Neural progenitor cell (in vitro differentiated cells): ENCODE measurements at regions not wholly inside any gene's neighbourhood (a gene's known extent, or its start where the extent isn't known, plus 50 kb on each side); places are given as distances from the start of the nearest gene placed in this dataset.

Experiments used
- CTCF ChIP-seq: fragments of 200-600 bp; sonication (generic); IDR thresholded peaks from 2 replicates; pipeline ENCODE4 v1.5.1; 2017; ENCODE audit warnings: antibody characterized with exemption, mild to moderate bottlenecking
- EZH2phosphoT487 ChIP-seq: fragments of 200-600 bp; sonication (generic); IDR thresholded peaks from 2 replicates; pipeline ENCODE4 v1.6.1; 2017; ENCODE audit warnings: antibody characterized with exemption

DNA sequence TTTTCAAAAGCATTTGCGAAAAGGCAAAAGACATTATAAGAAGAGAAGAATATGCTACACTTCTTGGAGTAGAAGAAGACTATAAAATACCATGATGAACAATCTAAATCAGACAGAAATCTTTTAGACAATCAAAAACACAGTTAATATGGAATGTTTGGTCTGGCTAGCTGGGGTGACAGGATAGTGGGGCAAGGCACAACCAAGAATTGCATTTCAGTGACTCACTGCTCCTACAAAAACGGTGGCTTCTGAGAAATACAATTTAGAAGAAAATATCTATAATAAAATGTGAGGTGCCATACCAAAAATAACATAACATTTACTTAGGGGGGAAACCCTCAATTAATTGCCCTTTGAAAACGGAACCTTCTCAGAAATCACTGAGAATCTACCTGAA is 363.4 kb downstream of the NPR3 start:
- TF ChIP-seq CTCF, result no peak
- no peak for TF ChIP-seq EZH2phosphoT487
